ENCODE measurements at regions not wholly inside any gene's neighbourhood (a gene's known extent, or its start where the extent isn't known, plus 50 kb on each side); places are given as distances from the start of the nearest gene placed in this dataset.

- 19 to 22% (median 21%) methylated on average over 3 of the region's 3 CpGs for WGBS, 3 donors
- Histone ChIP-seq H3K27me3 (no peaks in the 10 kb centered on the region), H3K4me1 (ENCODE audit: insufficient read depth) (no peaks in the 10 kb centered on the region), H3K36me3 (no peaks in the 10 kb centered on the region), H3K27ac (no peak overlapping the region), H3K9me3 (no peaks in the 10 kb centered on the region), H3K4me3 (no peak overlapping the region)
- DNase-seq = no peak
- intact Hi-C loops (cut with DNase I) = no loop called here
- TF ChIP-seq CTCF (IDR thresholded peaks at IDR 0.05) (no peak), EP300 (IDR thresholded peaks at IDR 0.05) (no peak), POLR2A (IDR thresholded peaks at IDR 0.05) (no peak)
Observed at GRCh38 chr1:103948526-103948925, 198.8 kb downstream of the AMY1C start.

DNA sequence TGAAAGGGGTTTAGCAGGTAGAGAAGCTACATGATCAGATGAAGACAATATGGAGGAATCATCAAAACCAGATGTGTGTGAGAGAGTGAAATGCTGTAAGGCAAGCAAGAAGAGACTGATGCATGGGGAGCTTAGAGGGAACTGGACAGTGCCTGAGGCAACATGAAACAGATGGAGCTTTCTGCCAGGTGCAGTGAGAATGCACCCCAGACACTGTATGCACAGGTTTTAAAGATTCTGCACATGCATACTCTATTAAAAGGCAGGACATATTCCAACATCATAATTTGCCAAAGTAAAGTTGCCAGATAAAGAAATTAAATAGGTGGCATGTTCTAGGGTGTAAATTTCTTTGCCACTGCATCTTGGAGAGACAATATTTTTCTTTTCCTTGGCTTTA, 200.1 kb downstream of the AMY1C start:
- no peak for DNase-seq
- no peaks in the 10 kb centered on the region for H3K4me1 ChIP-seq (ENCODE audit: insufficient read depth)

GRCh38 chr1:103953386-103953785, 203.7 kb downstream of the AMY1C start:
- Histone ChIP-seq H3K27me3 (no peaks in the 10 kb centered on the region), H3K27ac (no peak overlapping the region), H3K36me3 (no peaks in the 10 kb centered on the region), H3K4me1 (ENCODE audit: insufficient read depth) (no peaks in the 10 kb centered on the region), H3K9me3 (no peaks in the 10 kb centered on the region), H3K4me3 (no peak overlapping the region)
- TF ChIP-seq POLR2A (IDR thresholded peaks at IDR 0.05) = no peak
- no peak for TF ChIP-seq CTCF (IDR thresholded peaks at IDR 0.05)
- no peak for TF ChIP-seq EP300 (IDR thresholded peaks at IDR 0.05)
- intact Hi-C loops (cut with DNase I) = no loop called here
- no peak for DNase-seq
- 73 to 79% (median 78%) methylated on average over 4 of the region's 4 CpGs for WGBS, 3 donors

More for the DNA sequence above, 200.1 kb downstream of the AMY1C start:
- Histone ChIP-seq H3K9me3 (no peaks in the 10 kb centered on the region), H3K27ac (no peak overlapping the region), H3K27me3 (no peaks in the 10 kb centered on the region), H3K4me3 (no peak overlapping the region), H3K36me3 (no peaks in the 10 kb centered on the region)
- intact Hi-C loops (cut with DNase I) = no loop called here
- TF ChIP-seq EP300 (IDR thresholded peaks at IDR 0.05) (no peak), CTCF (IDR thresholded peaks at IDR 0.05) (no peak), POLR2A (IDR thresholded peaks at IDR 0.05) (no peak)

- Histone ChIP-seq H3K4me1 (ENCODE audit: insufficient read depth) (no peaks in the 10 kb centered on the region), H3K4me3 (no peak overlapping the region), H3K27ac (no peak overlapping the region), H3K36me3 (no peaks in the 10 kb centered on the region), H3K27me3 (no peaks in the 10 kb centered on the region), H3K9me3 (no peaks in the 10 kb centered on the region)
- intact Hi-C loops (cut with DNase I) = no loop called here
- WGBS, 3 donors = 78 to 95% (median 83%) methylated on average over 1 of the region's 1 CpG
- DNase-seq = no peak
- no peak for TF ChIP-seq POLR2A (IDR thresholded peaks at IDR 0.05)
- TF ChIP-seq CTCF (IDR thresholded peaks at IDR 0.05) = no peak
- TF ChIP-seq EP300 (IDR thresholded peaks at IDR 0.05) = no peak
Observed at GRCh38 chr1:103958699-103959098, 209.0 kb downstream of the AMY1C start.

- Histone ChIP-seq H3K4me3 (no peak overlapping the region), H3K36me3 (no peaks in the 10 kb centered on the region), H3K27me3 (no peaks in the 10 kb centered on the region), H3K9me3 (no peaks in the 10 kb centered on the region), H3K4me1 (ENCODE audit: insufficient read depth) (no peaks in the 10 kb centered on the region), H3K27ac (no peak overlapping the region)
- DNase-seq = no peak
- no peak for TF ChIP-seq EP300 (IDR thresholded peaks at IDR 0.05)
- TF ChIP-seq POLR2A (IDR thresholded peaks at IDR 0.05) = no peak
- no peak for TF ChIP-seq CTCF (IDR thresholded peaks at IDR 0.05)
- intact Hi-C loops (cut with DNase I) = no loop called here
- 77 to 83% (median 82%) methylated on average over 4 of the region's 4 CpGs for WGBS, 3 donors
Observed at GRCh38 chr1:103959565-103959964, 209.9 kb downstream of the AMY1C start.
